AG04450 (cell line): ENCODE measurements at regions not wholly inside any gene's neighbourhood (a gene's known extent, or its start where the extent isn't known, plus 50 kb on each side); places are given as distances from the start of the nearest gene placed in this dataset.
A peak's percentile ranks its signal among the peaks of the same experiment; 100 is the strongest.

Experiments
- CTCF ChIA-PET: fragments of 300-600, 350-600 bp; formaldehyde crosslinking; extraction: SDS; loops from one replicate; lab custom pipeline; 2022; ENCODE audit warnings: antibody characterized with exemption, inconsistent platforms; lab: Charles Lee
- POLR2A ChIA-PET: fragments of 350-600 bp; formaldehyde crosslinking; extraction: SDS; loops from one replicate; lab custom pipeline; 2021; ENCODE audit warnings: antibody characterized with exemption, inconsistent platforms; lab: Yijun Ruan, JAX
- DNase-seq: peaks from one replicate; pipeline ENCODE4 v3.0.0-alpha.2; 2011; ENCODE audit warnings: low read depth, low spot score
- H3K27ac ChIP-seq: one replicate; pipeline ENCODE4 v1.5.1; 2012; ENCODE audit warnings: low read depth, low read length, control low read depth
- H3K27me3 ChIP-seq: one replicate; pipeline ENCODE4 v1.6.0; 2012; ENCODE audit warnings: low read length; ENCODE audit not compliant: control insufficient read depth, insufficient read depth
- H3K4me3 ChIP-seq: 2 replicates; pipeline ENCODE4 v1.5.1; 2011; ENCODE audit warnings: mild to moderate bottlenecking, low read depth, low read length, control low read depth
- H3K9me3 ChIP-seq: 2 replicates; pipeline ENCODE4 v1.5.1; 2012; ENCODE audit warnings: low read length; ENCODE audit not compliant: control insufficient read depth, insufficient read depth
- CTCF ChIP-seq: IDR thresholded peaks from 2 replicates; pipeline ENCODE4 v1.5.1; 2011; ENCODE audit warnings: low read depth, low read length, control low read depth, inconsistent platforms

GRCh38 chr6:105805501-105806023, 280.6 kb upstream of the PRDM1 start:
- Histone ChIP-seq H3K9me3 (peaks cover 5% of the 10 kb centered on the region; the same call in 1 of the 2 replicates), H3K27ac (peak overlapping the region; percentile 58), H3K4me3 (no peak overlapping the region), H3K27me3 (no peaks in the 10 kb centered on the region)
- DNase-seq, result no peak
- ChIA-PET POLR2A (no interaction called here), CTCF (no interaction called here)
- no peak for TF ChIP-seq CTCF

DNA sequence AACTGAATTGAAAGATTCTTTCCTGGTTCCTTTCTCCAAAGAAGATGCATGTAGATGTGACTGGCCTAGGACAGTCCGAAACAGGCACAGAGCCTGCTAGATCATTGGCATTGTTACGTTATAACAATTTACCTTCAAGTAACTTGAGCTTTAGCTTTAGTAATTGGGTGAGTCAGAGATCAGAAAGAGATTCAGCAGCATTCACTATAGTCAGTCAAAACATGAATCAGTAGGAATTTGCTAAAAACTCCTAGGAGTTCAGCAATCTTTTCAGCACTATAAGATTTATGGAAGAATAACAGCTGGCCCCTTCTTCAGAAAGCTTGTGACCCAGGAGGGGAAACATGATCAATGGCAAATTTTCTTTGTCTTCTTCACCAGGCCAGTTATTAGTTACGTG, 281.7 kb upstream of the PRDM1 start:
- POLR2A ChIA-PET, result no interaction called here
- Histone ChIP-seq H3K4me3 (no peak overlapping the region), H3K27me3 (no peaks in the 10 kb centered on the region), H3K9me3 (peaks cover 5% of the 10 kb centered on the region; the same call in 1 of the 2 replicates), H3K27ac (peak overlapping the region; percentile 58)
- TF ChIP-seq CTCF, result no peak
- CTCF ChIA-PET, result no interaction called here
- DNase-seq, result no peak

GRCh38 chr6:105804000-105804399, 282.1 kb upstream of the PRDM1 start:
- CTCF ChIA-PET, result no interaction called here
- POLR2A ChIA-PET, result no interaction called here

DNA sequence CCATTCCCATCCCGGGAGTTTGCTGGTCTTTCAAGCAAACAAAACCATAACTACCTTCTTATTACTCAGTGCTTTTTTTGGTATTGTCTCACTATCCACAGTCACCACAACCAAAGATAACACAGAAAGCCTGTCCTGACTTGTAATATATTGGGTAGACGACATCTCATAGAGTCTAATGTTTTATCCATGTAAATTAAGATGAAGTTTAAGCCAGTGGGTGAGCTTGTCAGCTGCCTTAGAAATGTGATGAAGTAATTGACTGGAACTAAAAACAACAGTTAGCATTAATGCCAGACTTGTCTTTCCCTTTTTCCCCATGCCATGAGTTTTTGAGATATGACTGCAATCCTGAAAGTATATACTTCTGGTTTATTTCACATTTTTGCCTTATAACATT, 282.7 kb upstream of the PRDM1 start:
- DNase-seq, result no peak
- POLR2A ChIA-PET, result no interaction called here
- CTCF ChIA-PET, result no interaction called here
- H3K27me3 ChIP-seq, result no peaks in the 10 kb centered on the region
- no peak overlapping the region for H3K4me3 ChIP-seq
- peaks cover 5% of the 10 kb centered on the region; the same call in 1 of the 2 replicates for H3K9me3 ChIP-seq
- no peak overlapping the region for H3K27ac ChIP-seq
- no peak for TF ChIP-seq CTCF

More at GRCh38 chr6:105804000-105804399, 282.1 kb upstream of the PRDM1 start:
- no peak for TF ChIP-seq CTCF
- no peak overlapping the region for H3K4me3 ChIP-seq
- peaks cover 5% of the 10 kb centered on the region; the same call in 1 of the 2 replicates for H3K9me3 ChIP-seq
- no peak overlapping the region for H3K27ac ChIP-seq
- H3K27me3 ChIP-seq, result no peaks in the 10 kb centered on the region
- DNase-seq, result no peak

- no peak for TF ChIP-seq CTCF
- H3K9me3 ChIP-seq, result peaks cover 5% of the 10 kb centered on the region; the same call in 1 of the 2 replicates
- no peaks in the 10 kb centered on the region for H3K27me3 ChIP-seq
- H3K27ac ChIP-seq, result no peak overlapping the region
- CTCF ChIA-PET, result no interaction called here
- no peak overlapping the region for H3K4me3 ChIP-seq
- DNase-seq, result no peak
- POLR2A ChIA-PET, result no interaction called here
Measured at GRCh38 chr6:105802703-105803102, 283.4 kb upstream of the PRDM1 start.
